ENCODE measurements at regions not wholly inside any gene's neighbourhood (a gene's known extent, or its start where the extent isn't known, plus 50 kb on each side); places are given as distances from the start of the nearest gene placed in this dataset.

- TF ChIP-seq POLR2A (IDR thresholded peaks at IDR 0.05): no peak
- TF ChIP-seq, protein P1, sequence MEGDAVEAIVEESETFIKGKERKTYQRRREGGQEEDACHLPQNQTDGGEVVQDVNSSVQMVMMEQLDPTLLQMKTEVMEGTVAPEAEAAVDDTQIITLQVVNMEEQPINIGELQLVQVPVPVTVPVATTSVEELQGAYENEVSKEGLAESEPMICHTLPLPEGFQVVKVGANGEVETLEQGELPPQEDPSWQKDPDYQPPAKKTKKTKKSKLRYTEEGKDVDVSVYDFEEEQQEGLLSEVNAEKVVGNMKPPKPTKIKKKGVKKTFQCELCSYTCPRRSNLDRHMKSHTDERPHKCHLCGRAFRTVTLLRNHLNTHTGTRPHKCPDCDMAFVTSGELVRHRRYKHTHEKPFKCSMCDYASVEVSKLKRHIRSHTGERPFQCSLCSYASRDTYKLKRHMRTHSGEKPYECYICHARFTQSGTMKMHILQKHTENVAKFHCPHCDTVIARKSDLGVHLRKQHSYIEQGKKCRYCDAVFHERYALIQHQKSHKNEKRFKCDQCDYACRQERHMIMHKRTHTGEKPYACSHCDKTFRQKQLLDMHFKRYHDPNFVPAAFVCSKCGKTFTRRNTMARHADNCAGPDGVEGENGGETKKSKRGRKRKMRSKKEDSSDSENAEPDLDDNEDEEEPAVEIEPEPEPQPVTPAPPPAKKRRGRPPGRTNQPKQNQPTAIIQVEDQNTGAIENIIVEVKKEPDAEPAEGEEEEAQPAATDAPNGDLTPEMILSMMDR (IDR thresholded peaks at IDR 0.05): no peak
- no peak for TF ChIP-seq POLR2AphosphoS5 (IDR thresholded peaks at IDR 0.05)
Measured at GRCh38 chr4:137651128-137651527, 118.8 kb upstream of the PCDH18 start.
